Glutamatergic neuron (in vitro differentiated cells): ENCODE measurements at regions not wholly inside any gene's neighbourhood (a gene's known extent, or its start where the extent isn't known, plus 50 kb on each side); places are given as distances from the start of the nearest gene placed in this dataset.

Experiments
- DNase-seq: peaks from one replicate; pipeline ENCODE4 v3.0.0; 2022
- H3K27ac Mint-ChIP-seq: one replicate; pipeline ENCODE4 v1.8.0; 2020; ENCODE audit warnings: mild to moderate bottlenecking, mixed read lengths, inconsistent platforms; ENCODE audit not compliant: unreplicated experiment
- H3K27me3 Mint-ChIP-seq: one replicate; pipeline ENCODE4 v1.8.0; 2020; ENCODE audit warnings: mild to moderate bottlenecking, moderate library complexity, mixed read lengths, inconsistent platforms; ENCODE audit not compliant: unreplicated experiment
- H3K36me3 Mint-ChIP-seq: one replicate; pipeline ENCODE4 v1.8.0; 2020; ENCODE audit warnings: mild to moderate bottlenecking, mixed read lengths, inconsistent platforms; ENCODE audit not compliant: unreplicated experiment
- H3K4me1 Mint-ChIP-seq: one replicate; pipeline ENCODE4 v1.8.0; 2020; ENCODE audit warnings: mild to moderate bottlenecking, low read depth, mixed read lengths, inconsistent platforms; ENCODE audit not compliant: unreplicated experiment
- H3K4me3 Mint-ChIP-seq: one replicate; pipeline ENCODE4 v1.8.0; 2020; ENCODE audit warnings: mild to moderate bottlenecking, mixed read lengths, inconsistent platforms; ENCODE audit not compliant: unreplicated experiment
- H3K9me3 Mint-ChIP-seq: one replicate; pipeline ENCODE4 v1.8.0; 2020; ENCODE audit warnings: mild to moderate bottlenecking, moderate library complexity, mixed read lengths, inconsistent platforms; ENCODE audit not compliant: unreplicated experiment
- CTCF ChIP-seq: fragments of 200-600 bp; sonication (generic); IDR thresholded peaks from one replicate; pipeline ENCODE4 v1.5.0; 2021; ENCODE audit not compliant: partially characterized antibody, unreplicated experiment

DNA sequence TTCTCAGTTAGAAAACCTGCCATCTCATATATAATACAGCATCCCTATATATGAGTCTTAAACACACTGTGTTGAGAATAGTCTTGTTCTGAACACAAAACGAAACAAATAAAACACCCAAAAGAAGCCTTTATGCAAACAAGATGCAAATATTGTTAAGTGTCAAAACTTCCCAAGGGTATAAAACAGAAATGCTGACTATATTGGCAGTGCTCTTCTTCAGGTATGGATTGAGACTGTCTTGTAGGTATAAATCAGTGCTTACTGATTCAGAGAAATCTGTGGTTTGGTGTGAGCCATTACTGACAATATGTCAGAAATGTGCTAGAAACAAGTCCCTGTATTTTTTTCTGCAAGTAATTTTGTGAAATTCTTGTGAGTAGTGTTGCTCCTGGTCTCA lies 82.8 kb upstream of the CTSO start:
- no peak for TF ChIP-seq CTCF
- no peak overlapping the region for H3K27ac Mint-ChIP-seq

GRCh38 chr4:156029691-156030090 lies 76.0 kb upstream of the CTSO start:
- no peak for DNase-seq
- Mint-ChIP-seq H3K27me3 (no peaks in the 10 kb centered on the region), H3K36me3 (no peaks in the 10 kb centered on the region), H3K4me3 (no peak overlapping the region), H3K27ac (no peak overlapping the region), H3K4me1 (peaks cover 3% of the 10 kb centered on the region), H3K9me3 (no peaks in the 10 kb centered on the region)
- TF ChIP-seq CTCF = no peak

More for the DNA sequence above, 82.8 kb upstream of the CTSO start:
- no peak for DNase-seq
- no peaks in the 10 kb centered on the region for H3K27me3 Mint-ChIP-seq
- H3K4me3 Mint-ChIP-seq = no peak overlapping the region
- H3K4me1 Mint-ChIP-seq = peaks cover 8% of the 10 kb centered on the region
- H3K9me3 Mint-ChIP-seq = no peaks in the 10 kb centered on the region
- no peaks in the 10 kb centered on the region for H3K36me3 Mint-ChIP-seq

- Mint-ChIP-seq H3K4me3 (no peak overlapping the region), H3K9me3 (peaks cover 2% of the 10 kb centered on the region), H3K4me1 (no peaks in the 10 kb centered on the region), H3K27me3 (no peaks in the 10 kb centered on the region), H3K27ac (no peak overlapping the region), H3K36me3 (no peaks in the 10 kb centered on the region)
- no peak for TF ChIP-seq CTCF
- DNase-seq = no peak
Measured at GRCh38 chr4:156021298-156021697, 67.6 kb upstream of the CTSO start.

DNA sequence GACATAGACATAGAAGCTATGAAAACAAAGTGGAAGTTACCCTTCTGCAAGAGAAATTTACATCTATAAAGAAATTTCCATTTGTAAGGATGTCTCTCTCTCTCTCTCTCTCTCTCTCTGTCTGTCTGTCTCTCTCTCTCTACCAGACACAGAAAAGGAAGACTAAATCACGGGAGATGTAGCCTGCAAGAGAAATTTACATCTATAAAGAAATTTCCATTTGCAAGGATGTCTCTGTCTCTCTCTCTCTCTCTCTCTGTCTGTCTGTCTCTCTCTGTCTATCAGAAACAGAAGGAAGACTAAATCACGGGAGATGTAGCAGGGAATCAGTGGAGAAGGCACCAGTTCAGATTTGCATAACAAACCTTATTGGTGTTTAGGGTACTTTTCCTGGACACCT lies 65.6 kb upstream of the CTSO start:
- H3K9me3 Mint-ChIP-seq = peaks cover 2% of the 10 kb centered on the region
- no peak for TF ChIP-seq CTCF
- no peak overlapping the region for H3K27ac Mint-ChIP-seq
- H3K4me3 Mint-ChIP-seq = no peak overlapping the region
- H3K27me3 Mint-ChIP-seq = no peaks in the 10 kb centered on the region
- DNase-seq = no peak
- H3K4me1 Mint-ChIP-seq = no peaks in the 10 kb centered on the region
- H3K36me3 Mint-ChIP-seq = no peaks in the 10 kb centered on the region

- no peaks in the 10 kb centered on the region for H3K36me3 Mint-ChIP-seq
Measured at GRCh38 chr4:156018383-156018782, 64.7 kb upstream of the CTSO start.

More at GRCh38 chr4:156018383-156018782, 64.7 kb upstream of the CTSO start:
- Mint-ChIP-seq H3K27me3 (no peaks in the 10 kb centered on the region), H3K9me3 (peaks cover under 1% of the 10 kb centered on the region), H3K27ac (no peak overlapping the region), H3K4me1 (no peaks in the 10 kb centered on the region), H3K4me3 (no peak overlapping the region)
- no peak for DNase-seq
- no peak for TF ChIP-seq CTCF
